GM18867 (cell line): ENCODE measurements at regions not wholly inside any gene's neighbourhood (a gene's known extent, or its start where the extent isn't known, plus 50 kb on each side); places are given as distances from the start of the nearest gene placed in this dataset.
"Not testable (repeated sequence)": the region's sequence is repeated elsewhere in the genome, so short reads cannot be mapped to it uniquely, and the experiment has no call there.

ENCODE experiments used
- ATAC-seq: cut with Tn5 transposase; IDR thresholded peaks from one replicate; pipeline ENCODE4 v1.9.1; 2021; ENCODE audit warnings: mild to moderate bottlenecking, moderate library complexity; ENCODE audit not compliant: unreplicated experiment

DNA sequence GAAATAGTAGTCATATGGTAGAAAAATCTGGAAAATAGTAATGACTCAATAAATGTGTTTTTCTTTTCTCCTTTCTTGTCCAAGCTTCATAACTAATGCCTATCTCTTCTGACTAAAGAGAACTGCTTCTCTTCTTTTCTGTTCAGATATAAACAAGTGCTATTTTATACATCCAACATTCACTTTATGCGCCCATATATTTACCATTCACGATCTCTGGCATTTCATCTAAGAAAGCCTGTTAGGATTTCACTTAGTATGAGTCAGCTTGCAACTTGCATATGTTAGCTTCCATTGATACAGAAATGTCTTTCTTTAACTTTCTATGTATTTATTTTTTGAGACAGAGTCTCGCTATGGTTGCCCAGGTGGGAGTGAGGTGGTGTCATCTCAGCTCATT lies 224.9 kb downstream of the VAPA start:
- no peak for ATAC-seq

DNA sequence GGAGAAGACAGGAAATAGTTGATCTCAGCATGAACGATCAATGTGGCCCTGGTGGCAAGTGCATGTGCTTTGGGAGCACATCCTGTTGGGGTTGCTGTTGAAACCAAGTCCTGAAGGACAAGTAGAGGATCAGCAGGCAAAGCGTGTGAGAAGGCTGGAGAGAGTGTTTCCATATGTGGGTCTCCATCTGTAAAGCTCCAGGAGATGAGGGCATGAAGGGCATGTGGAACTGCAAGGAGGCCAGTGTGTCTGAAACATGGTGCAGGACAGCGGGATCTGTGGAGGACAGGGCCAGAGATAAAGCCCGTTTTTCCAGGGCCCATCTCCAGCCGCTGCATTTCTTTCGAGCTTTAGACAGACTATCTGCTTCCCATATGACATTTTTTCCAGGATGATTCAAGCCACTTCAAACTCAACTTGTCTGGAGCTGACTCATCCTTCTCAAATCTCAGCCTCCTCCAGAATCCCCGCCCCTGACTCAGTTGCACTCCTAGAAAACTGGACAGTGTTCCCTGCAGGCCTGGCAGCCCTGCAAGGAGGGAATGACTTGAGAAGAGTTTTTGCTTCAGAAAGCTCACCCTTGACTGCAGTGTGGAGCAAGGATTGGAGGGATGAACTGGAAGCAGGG lies 226.1 kb downstream of the VAPA start:
- ATAC-seq = no peak

DNA sequence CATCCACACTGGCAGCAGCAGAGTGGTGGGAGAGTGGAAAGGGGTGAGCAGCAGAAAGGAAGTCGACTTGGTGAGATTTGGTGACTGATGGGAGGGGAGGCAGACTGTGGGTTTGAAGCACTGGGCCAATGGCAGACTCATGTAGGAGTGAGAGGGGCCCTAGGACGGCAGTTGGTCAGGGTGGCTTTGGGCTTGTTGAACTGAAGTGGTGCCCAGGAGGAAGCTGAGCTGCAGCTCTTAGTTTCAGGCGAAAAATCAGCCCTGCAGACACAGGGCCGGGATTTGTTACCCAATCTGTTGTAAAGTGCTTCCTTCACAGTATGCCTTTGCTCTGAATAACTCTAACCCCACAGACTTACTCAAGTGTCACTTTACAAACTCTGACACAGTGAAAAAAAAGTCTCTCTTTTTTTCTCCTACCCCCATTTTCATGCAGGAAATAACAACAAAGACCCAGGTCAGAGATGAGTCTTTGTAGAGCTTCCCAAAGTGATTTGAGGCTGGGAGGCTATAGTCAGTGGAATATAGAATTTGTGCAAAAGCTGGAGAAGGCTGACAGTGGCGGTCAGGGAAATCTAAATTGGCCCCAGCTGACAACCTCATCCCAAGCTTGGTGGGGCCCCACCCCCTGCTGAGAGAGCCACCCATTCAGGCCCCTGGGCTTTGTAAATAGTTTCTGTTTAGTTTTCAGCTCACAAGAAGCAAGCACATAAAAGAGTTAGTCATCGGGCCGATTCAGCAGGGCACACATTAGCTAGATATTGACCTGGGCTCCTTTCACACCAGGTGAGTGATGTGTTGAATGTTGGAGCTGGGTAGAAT lies 226.9 kb downstream of the VAPA start:
- no peak for ATAC-seq

DNA sequence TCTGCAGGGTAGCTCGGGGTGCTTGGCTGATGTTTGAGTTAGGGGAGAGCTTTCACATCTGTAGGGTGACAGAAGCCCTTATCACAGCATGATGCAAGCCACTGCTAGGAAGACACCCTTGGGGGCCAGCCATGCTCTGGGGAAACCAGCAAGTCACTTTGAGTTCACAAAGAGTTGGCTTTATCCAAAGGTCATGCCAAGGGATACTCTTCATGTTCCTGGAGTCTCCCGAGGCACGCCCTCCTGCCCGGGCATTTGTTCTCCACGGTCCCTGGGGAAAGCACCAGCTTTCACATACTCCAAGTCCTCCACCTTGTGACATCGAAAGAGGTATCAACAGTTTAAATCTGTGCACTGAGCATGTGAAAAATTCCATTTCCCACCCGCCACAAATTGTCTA lies 227.7 kb downstream of the VAPA start:
- ATAC-seq = no peak

DNA sequence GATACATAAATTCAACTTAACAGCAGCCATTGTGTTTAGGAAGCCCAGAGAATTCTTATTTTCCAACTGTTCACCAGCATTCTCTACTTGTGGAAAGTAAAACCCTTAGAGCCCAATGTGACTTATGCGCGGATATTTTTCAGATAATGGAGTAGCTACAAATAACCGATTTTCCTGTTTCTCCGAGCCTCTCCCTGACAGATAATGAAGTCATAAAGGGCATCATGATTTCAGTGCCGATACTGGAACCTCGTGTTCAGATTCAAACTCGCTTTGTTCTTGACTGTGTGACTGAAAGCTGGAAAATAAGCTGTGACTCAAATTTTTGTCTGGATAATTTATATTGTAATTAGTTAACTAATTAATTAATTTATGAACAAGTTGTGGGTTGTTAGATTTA lies 228.2 kb downstream of the VAPA start:
- no peak for ATAC-seq

DNA sequence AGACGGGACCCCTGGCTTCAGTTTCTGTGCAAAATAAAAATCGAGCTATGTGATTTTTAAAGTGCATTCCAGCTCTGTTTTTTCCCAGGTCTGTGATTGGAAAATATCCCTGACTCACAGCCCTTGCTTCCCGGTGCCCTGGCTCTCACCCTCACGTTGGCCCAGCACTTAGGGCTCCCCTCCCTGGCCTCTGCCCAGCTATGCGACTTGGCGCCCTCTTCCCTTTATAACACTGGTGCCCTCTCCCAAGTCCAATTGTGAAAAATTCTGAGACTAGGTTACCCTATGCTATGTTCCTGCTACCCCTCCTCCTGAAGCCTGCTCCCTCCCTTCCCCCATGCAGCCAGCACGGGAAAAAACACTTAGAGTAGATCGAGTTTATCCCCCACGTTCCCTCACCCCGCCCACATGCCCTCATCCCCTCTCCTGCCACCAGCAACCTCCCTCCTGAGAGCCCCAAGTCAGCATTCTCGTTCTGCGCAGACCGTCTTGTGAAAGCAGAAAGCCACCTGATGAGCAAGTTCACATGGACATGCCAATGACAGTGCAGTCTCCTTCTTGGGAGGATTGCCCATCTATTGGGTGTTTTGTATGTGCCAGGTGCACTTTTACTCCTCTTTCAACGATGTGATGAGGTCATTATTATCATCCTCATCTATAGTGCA lies 228.8 kb downstream of the VAPA start:
- ATAC-seq = no peak

DNA sequence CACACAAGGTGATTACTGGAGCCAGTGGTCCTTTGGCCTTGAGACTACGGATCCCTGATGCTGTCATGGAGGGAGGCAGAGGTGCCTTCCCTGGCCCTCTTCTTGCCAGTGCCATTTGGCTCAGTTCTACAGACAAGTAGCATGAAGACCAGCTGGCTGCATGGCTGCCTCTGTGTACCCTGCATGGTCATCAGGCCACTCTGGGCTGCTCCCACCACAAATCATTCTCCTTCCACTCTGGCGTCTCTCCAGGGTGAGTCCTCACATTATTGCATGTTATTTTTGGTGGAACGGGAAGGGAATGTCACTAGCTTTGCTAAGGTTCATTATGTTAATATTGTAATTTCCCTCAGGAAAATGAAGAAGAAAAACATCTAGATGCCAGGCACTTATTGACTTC lies 229.8 kb downstream of the VAPA start:
- no peak for ATAC-seq

DNA sequence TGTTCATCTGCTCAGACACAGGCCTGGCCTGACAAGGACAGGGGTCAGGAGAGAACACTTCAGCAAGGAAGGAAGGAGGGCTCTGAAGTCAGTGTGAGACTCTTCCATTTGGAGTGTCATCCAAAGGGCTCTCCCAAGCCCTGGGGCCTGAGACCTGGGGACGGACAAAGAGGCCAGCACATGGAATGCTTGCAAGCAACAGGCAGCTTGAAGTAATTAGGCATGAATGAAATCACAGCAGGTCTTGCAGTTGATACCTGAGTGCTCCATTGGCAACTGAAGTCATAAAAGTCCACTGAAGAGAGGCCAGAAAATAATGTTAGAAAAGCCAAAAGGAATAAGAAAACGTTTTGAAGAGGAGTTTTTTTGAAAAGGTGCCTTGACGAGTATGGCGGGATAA lies 231.7 kb downstream of the VAPA start:
- no peak for ATAC-seq

DNA sequence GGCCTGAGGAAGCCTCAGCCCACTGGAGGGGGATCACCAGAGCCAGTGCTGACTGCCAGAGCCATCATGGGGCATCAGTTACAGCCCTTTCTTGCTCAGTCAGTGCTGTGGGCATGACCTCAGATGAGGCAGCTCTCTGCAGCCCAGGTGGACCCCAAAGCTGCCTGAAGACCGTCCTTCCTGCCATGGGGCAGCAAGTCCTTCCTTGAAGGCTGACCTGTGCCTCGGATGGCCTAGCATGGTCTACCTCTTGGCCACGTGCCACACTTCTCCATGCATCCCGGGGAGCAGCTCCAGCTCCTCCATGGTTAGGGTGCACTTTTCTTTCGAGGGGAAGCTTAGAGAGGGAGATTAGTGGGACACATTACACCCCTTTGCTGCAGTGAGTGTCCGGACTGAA lies 233.4 kb downstream of the VAPA start:
- ATAC-seq = no peak

DNA sequence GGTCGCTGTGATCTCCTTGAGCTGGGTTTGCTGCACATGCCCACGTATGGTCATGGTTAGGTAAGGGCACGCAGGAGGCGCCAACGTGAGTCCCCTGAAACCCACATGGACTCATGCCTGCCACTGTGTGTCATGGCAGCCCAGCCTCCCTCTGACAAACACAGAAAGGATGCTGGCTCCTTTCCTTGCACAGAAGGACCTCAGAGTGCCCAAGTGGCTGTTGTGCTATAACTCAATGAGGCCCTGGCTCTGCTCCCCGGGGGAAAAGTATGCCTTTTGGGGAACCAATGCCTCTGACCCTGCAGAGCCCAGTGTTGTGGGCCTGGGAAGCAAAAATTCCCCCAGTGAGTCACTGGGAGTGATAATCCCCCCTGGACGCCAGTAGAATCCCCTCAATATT lies 233.9 kb downstream of the VAPA start:
- no peak for ATAC-seq

DNA sequence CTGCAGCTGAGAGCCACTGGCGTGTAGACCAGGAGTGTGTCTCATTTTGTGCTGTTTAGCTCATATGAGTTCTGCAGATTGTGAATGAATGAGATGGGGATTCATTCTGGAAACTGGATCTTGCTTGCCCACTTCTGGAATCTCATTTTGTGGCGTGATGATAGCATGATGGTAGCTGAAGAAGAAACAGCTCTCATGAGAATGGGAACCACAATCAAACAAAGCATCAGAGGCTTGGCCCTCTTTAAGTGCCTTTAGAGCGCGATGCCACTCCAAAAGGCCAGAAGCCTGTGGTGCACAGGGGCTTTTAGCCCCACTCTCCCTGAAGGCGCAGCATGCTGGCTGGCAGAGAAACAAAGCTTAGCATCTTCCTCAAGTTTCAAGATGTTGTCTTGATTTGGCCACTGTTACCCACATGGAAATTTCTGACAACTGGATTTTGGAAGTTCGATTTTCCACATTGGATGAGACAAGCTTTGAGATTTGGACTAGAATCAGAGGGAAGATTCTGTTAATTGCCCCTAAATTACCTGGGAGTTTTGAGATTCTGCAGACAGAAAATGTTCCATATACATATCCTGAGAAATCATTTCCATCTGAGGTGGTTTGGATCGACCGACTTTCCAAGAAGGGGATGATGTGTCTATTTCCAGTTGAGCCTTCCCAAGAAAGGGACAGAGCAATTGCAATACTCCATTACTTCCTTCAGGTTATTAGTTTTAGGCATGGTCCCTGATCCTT lies 234.5 kb downstream of the VAPA start:
- no peak for ATAC-seq

DNA sequence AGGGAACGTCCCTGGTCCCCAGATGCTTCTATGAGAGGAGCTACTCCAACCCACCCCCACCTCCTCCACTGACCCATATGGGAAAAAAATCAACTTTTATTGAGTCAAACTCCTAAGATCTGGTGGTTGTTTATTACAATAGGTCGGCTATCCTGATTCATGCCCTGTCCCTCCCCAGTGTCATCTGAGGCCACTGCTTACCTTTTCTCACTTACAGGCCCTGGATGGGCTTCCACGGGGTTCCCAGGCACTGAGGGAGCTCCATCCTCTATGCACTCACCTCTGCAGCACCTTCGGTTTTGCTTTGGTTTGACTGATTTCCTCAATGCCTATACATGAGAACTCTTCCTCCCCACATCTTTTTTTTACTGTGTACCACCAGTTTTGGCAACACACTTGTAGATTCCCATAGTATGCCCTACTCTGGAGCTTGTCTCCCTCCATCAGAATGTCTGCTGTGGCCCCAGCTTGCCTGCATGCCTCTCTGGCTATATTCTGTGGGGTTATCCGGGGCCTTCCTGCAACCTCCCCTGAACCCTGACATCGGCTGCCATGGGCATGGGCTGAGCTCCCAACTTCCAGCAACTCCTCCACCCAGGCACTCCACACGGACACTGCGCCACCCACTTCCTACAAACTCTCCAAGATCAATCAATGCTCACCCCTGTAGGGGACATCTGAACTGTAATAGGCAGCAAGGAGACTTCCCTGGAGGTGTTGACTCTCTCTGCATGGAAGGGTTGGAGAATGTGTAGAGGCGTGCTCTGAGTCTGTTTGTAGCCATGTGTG lies 236.1 kb downstream of the VAPA start:
- ATAC-seq = no peak

DNA sequence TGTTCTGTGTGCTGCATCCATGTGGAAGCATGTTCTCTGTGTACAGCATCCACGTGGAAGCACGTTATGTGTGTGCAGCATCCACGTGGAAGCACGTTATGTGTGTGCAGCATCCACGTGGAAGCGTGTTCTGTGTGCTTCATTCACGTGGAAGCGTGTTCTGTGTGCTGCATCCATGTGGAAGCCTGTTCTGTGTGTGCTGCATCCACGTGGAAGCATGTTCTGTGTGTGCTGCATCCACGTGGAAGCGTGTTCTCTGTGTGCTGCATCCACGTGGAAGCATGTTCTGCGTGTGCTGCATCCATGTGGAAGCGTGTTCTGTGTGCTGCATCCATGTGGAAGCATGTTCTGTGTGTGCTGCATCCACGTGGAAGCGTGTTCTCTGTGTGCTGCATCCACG lies 236.8 kb downstream of the VAPA start:
- not testable (repeated sequence) for ATAC-seq

DNA sequence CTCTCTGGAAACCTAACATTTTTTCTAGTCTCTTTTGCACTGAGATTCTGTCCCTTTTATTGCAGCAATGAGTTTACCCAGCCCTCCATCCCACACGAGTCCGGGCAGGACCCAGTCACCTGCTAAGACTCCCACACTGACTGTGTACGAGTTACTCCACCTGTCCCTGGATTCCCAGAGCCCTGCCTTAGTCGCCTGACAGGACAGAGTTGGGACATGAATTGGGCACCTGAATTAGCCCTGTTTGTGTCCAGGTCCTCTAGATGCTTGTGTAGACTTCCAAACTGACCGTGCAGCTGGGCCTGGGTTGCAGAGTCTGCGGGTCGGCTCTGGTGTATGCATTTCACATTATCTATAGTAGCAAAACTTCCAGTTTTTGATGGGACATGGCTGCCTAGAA lies 238.7 kb downstream of the VAPA start:
- ATAC-seq = no peak

DNA sequence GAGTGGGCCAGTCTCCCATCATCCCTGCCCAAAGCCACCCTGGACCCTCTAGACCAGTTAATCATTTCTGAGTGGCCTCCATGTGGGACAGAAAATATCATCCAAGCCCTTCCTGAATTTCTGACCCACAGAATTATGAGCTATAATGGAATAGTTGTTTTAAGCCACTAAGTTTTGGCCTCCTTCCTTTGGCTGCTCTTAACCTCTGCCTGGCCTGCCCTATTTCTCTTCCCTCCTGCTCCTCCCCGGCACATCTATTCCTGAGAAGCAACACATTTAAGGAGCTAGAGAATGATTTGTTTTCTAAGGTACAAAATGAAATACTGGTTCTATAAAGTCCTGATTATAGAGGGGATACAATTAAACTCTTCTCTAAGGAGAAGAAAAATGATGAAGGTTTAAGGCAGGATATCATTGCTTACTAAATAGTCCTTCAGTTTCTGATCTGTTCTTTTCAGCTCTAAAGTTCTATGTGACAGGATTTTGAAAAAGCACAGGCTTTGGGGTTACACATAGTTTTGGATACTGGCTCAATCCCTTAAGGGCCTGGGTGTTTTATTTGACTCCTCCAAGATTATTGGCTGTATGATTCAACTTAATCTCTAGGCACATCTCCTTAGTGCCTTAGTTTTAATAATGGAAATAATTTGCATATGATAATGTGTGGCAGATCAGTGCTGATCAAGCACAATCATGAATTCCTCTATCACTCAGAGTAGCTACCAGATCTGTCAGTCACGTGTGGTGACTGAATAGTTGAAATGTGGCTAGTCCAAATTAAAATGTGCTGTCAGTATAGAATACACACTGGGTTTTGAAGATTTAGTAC lies 240.3 kb downstream of the VAPA start:
- no peak for ATAC-seq

DNA sequence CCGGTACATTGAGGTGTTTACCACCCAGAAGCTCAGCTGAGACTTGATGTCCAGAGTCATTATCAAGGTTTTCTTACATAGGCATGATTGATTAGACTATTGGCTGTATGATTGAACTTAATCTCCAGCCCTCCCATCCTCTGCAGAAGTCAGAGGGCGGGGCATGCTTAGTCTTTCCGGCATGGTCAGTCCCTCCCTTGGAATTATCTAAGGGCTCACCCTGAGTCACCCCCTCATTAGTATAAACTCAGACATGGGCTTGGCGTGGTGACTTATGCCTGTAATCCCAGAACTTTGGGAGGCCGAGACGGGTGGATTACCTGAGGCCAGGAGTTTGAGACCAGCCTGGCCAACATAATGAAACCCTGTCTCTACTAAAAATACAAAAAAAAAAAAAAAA lies 243.9 kb downstream of the VAPA start:
- ATAC-seq = no peak

DNA sequence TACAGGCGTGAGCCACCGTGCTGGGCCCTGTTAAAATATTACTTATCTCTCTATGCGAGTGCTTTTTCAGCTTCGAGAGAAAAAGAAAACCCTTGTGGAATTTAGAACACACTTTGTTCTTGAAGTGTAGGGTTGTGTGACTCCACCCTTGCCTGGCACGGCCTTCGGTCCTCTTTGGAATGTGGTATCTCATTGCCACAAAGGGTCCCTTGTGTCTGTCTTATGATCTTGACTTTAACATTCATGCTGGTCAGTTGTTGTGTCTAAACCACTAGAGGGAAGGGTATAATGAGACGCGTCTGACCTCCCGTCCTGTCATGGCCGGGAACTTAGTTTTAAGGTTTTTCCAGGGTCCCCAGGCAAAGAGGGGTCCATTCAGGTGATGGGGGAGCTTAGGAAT lies 246.4 kb downstream of the VAPA start:
- no peak for ATAC-seq

DNA sequence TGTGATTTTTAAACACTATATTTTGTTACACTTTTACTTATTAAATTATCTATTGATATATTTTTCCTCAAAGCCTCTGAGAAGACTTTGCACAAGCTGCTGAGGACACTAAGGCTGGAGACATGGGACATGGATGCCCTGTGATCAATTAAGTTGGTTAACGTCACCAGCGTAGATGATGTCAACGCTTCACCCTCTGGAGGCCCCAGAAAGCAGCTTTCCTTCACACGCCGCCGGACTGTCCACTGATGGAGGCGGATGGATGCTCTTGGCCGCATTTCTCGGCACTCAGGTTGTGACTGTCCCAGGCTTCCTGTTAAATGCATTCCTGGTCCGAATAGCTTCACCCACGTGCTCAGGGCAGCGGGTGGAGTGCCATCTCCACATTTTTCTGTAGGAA lies 247.5 kb downstream of the VAPA start:
- no peak for ATAC-seq

DNA sequence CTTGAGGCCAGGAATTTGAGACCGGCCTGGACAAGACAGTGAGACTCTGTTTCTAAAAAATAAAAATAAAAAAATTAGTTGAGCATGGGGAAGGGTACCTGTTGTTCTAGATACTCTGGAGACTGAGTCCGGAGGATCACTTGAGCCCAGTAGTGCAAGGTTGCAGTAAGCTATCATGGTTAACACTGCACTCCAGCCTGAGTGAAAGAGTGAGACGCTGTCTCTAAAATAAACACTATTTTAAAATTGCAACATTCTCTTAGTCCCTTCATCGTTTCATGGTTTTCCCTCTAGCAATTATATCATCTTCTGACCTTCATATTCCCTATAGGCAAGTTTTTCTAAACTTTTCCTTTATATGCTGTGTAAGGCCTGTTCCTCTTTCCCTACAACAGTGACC lies 248.5 kb downstream of the VAPA start:
- no peak for ATAC-seq
